ENCODE measurements at regions not wholly inside any gene's neighbourhood (a gene's known extent, or its start where the extent isn't known, plus 50 kb on each side); places are given as distances from the start of the nearest gene placed in this dataset.

GRCh38 chr14:32009221-32009975 is 67.7 kb upstream of the ARHGAP5 start:
- Mint-ChIP-seq H3K27me3 (ENCODE audit: low read depth) (no peaks in the 10 kb centered on the region), H3K4me1 (ENCODE audit: low read depth) (no peaks in the 10 kb centered on the region), H3K36me3 (ENCODE audit: low read depth) (no peaks in the 10 kb centered on the region), H3K27ac (no peak overlapping the region), H3K9me3 (no peaks in the 10 kb centered on the region), H3K4me3 (no peak overlapping the region)
- DNase-seq (ENCODE audit: low spot score), result no peak

GRCh38 chr14:32009976-32010581 is 67.0 kb upstream of the ARHGAP5 start:
- no peaks in the 10 kb centered on the region for H3K27me3 Mint-ChIP-seq (ENCODE audit: low read depth)
- no peaks in the 10 kb centered on the region for H3K4me1 Mint-ChIP-seq (ENCODE audit: low read depth)
- H3K9me3 Mint-ChIP-seq, result no peaks in the 10 kb centered on the region
- H3K36me3 Mint-ChIP-seq (ENCODE audit: low read depth), result no peaks in the 10 kb centered on the region
- no peak overlapping the region for H3K4me3 Mint-ChIP-seq
- no peak for DNase-seq (ENCODE audit: low spot score)
- no peak overlapping the region for H3K27ac Mint-ChIP-seq

GRCh38 chr14:32010604-32011125 is 66.4 kb upstream of the ARHGAP5 start:
- no peaks in the 10 kb centered on the region for H3K4me1 Mint-ChIP-seq (ENCODE audit: low read depth)
- H3K36me3 Mint-ChIP-seq (ENCODE audit: low read depth), result no peaks in the 10 kb centered on the region
- no peak overlapping the region for H3K27ac Mint-ChIP-seq

DNA sequence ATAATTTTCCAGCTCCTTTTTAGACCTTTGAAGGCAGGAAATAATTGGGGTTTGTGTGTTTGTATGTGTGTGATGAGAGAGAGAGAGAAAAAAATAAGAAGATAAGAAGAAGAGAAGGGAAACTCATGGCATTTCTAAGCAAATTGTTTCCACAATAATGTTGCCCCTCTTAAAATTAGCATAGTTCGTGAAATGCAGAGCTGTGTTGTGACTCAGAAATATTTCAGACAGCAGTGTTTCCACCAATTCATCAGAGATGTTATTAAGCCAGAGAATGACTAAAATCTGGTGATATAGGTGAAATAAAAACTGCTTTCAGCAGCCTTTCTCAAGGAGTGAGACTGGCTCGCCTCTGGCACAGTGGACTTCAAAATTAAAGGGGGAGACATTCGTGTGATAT is 65.9 kb upstream of the ARHGAP5 start:
- H3K4me3 Mint-ChIP-seq, result no peak overlapping the region
- no peak for DNase-seq (ENCODE audit: low spot score)
- H3K36me3 Mint-ChIP-seq (ENCODE audit: low read depth), result no peaks in the 10 kb centered on the region
- no peaks in the 10 kb centered on the region for H3K9me3 Mint-ChIP-seq
- H3K27ac Mint-ChIP-seq, result no peak overlapping the region
- no peaks in the 10 kb centered on the region for H3K27me3 Mint-ChIP-seq (ENCODE audit: low read depth)
- no peaks in the 10 kb centered on the region for H3K4me1 Mint-ChIP-seq (ENCODE audit: low read depth)

More at GRCh38 chr14:32010604-32011125, 66.4 kb upstream of the ARHGAP5 start:
- DNase-seq (ENCODE audit: low spot score), result no peak
- H3K9me3 Mint-ChIP-seq, result no peaks in the 10 kb centered on the region
- no peak overlapping the region for H3K4me3 Mint-ChIP-seq
- H3K27me3 Mint-ChIP-seq (ENCODE audit: low read depth), result no peaks in the 10 kb centered on the region

DNA sequence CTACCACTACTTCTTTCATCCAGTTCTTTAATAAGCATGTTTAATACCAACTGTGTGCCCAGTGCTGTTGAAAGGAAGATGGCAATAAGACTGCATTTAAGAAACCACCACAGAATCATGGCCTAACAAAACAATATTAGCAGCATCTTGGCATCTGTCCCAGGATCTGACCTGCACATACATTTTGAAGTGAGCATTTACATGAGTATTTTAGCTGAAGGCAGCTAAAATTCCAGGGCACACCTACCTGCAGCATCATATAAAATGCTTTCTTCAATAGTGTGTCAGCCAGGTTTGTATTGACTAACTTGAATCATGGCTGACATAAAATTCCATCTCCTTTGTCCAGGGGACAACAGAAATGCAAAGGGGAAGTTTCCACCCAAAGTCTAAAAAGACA is 65.0 kb upstream of the ARHGAP5 start:
- H3K9me3 Mint-ChIP-seq, result no peaks in the 10 kb centered on the region
- H3K36me3 Mint-ChIP-seq (ENCODE audit: low read depth), result no peaks in the 10 kb centered on the region
- DNase-seq (ENCODE audit: low spot score), result no peak
- no peak overlapping the region for H3K27ac Mint-ChIP-seq
- H3K27me3 Mint-ChIP-seq (ENCODE audit: low read depth), result no peaks in the 10 kb centered on the region
- no peaks in the 10 kb centered on the region for H3K4me1 Mint-ChIP-seq (ENCODE audit: low read depth)
- no peak overlapping the region for H3K4me3 Mint-ChIP-seq

GRCh38 chr14:32012571-32012970 is 64.5 kb upstream of the ARHGAP5 start:
- Mint-ChIP-seq H3K36me3 (ENCODE audit: low read depth) (no peaks in the 10 kb centered on the region), H3K27me3 (ENCODE audit: low read depth) (no peaks in the 10 kb centered on the region), H3K4me3 (no peak overlapping the region), H3K27ac (no peak overlapping the region), H3K4me1 (ENCODE audit: low read depth) (no peaks in the 10 kb centered on the region), H3K9me3 (no peaks in the 10 kb centered on the region)
- no peak for DNase-seq (ENCODE audit: low spot score)

GRCh38 chr14:32013083-32013482 is 64.0 kb upstream of the ARHGAP5 start:
- Mint-ChIP-seq H3K27ac (no peak overlapping the region), H3K36me3 (ENCODE audit: low read depth) (no peaks in the 10 kb centered on the region), H3K27me3 (ENCODE audit: low read depth) (no peaks in the 10 kb centered on the region), H3K9me3 (no peaks in the 10 kb centered on the region), H3K4me1 (ENCODE audit: low read depth) (no peaks in the 10 kb centered on the region), H3K4me3 (no peak overlapping the region)
- no peak for DNase-seq (ENCODE audit: low spot score)

DNA sequence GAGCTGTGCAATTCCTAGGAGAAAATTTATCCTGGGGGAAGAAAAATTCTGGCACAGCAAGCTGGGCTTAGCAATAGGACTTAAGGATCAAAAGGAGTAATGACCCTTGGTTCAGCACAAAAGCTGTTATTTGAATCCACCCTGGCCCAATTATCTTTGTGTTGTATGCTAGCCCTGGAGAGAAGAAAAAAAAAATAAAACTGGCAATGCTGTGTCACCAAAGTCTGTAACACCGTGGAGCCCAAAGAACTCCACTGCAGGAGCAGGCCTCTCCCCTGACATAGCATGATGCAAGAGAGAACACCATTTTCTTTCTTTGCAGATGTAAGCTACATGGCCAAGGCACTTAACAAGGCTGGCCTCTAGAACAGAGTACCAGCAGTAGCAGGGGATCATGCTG is 63.0 kb upstream of the ARHGAP5 start:
- Mint-ChIP-seq H3K27ac (no peak overlapping the region), H3K27me3 (ENCODE audit: low read depth) (peaks cover 2% of the 10 kb centered on the region), H3K36me3 (ENCODE audit: low read depth) (no peaks in the 10 kb centered on the region), H3K4me1 (ENCODE audit: low read depth) (no peaks in the 10 kb centered on the region), H3K9me3 (no peaks in the 10 kb centered on the region), H3K4me3 (no peak overlapping the region)
- DNase-seq (ENCODE audit: low spot score), result no peak

- Mint-ChIP-seq H3K4me3 (no peak overlapping the region), H3K36me3 (ENCODE audit: low read depth) (no peaks in the 10 kb centered on the region), H3K9me3 (no peaks in the 10 kb centered on the region), H3K27ac (no peak overlapping the region), H3K4me1 (ENCODE audit: low read depth) (no peaks in the 10 kb centered on the region), H3K27me3 (ENCODE audit: low read depth) (peaks cover 2% of the 10 kb centered on the region)
- DNase-seq (ENCODE audit: low spot score), result no peak
Observed at GRCh38 chr14:32014498-32014897, 62.6 kb upstream of the ARHGAP5 start.

GRCh38 chr14:32015166-32015565 is 61.9 kb upstream of the ARHGAP5 start:
- Mint-ChIP-seq H3K9me3 (no peaks in the 10 kb centered on the region), H3K4me1 (ENCODE audit: low read depth) (no peaks in the 10 kb centered on the region), H3K4me3 (no peak overlapping the region), H3K36me3 (ENCODE audit: low read depth) (no peaks in the 10 kb centered on the region), H3K27me3 (ENCODE audit: low read depth) (peaks cover 2% of the 10 kb centered on the region), H3K27ac (no peak overlapping the region)
- no peak for DNase-seq (ENCODE audit: low spot score)

GRCh38 chr14:32017587-32017986 is 59.5 kb upstream of the ARHGAP5 start:
- peaks cover 2% of the 10 kb centered on the region for H3K27me3 Mint-ChIP-seq (ENCODE audit: low read depth)
- no peak for DNase-seq (ENCODE audit: low spot score)
- H3K27ac Mint-ChIP-seq, result no peak overlapping the region
- no peak overlapping the region for H3K4me3 Mint-ChIP-seq
- H3K4me1 Mint-ChIP-seq (ENCODE audit: low read depth), result no peaks in the 10 kb centered on the region
- no peaks in the 10 kb centered on the region for H3K36me3 Mint-ChIP-seq (ENCODE audit: low read depth)
- H3K9me3 Mint-ChIP-seq, result no peaks in the 10 kb centered on the region

DNA sequence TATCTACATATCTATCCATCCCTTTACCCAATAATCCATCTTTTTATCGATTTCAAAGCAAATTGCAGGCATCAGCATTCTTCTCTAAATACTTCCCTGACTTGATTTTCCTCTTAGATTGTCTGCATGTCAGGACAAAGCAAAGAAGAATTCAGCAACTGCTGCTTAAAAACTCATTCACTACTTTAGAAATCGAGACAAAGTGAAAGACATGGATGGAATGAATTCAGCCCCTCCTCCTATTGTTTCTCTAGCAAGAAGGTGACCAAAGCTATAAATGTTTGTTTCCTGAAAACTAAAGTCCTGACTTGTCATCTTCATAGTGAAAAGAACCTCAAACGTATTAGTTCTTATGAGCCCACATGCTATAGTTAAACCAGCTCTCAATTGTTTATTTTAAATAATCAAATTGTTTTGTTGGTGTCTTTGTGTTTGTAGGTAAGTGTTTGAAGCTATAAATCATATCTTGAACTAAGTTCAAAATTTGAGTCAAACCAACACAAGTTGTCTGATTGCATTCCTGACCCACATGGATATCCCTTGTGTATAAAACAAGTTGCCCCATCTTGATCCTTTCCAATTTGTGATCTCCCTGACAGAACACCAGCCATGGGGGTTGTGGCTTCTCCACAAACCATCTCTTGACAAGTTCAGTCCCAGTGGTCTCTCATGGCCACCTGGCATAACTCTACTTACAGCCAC is 58.6 kb upstream of the ARHGAP5 start:
- no peak overlapping the region for H3K27ac Mint-ChIP-seq
- H3K9me3 Mint-ChIP-seq, result no peaks in the 10 kb centered on the region
- no peaks in the 10 kb centered on the region for H3K36me3 Mint-ChIP-seq (ENCODE audit: low read depth)
- H3K4me3 Mint-ChIP-seq, result no peak overlapping the region
- no peak for DNase-seq (ENCODE audit: low spot score)
- peaks cover 2% of the 10 kb centered on the region for H3K27me3 Mint-ChIP-seq (ENCODE audit: low read depth)
- H3K4me1 Mint-ChIP-seq (ENCODE audit: low read depth), result no peaks in the 10 kb centered on the region

- Mint-ChIP-seq H3K4me1 (ENCODE audit: low read depth) (no peaks in the 10 kb centered on the region), H3K9me3 (no peaks in the 10 kb centered on the region), H3K27ac (no peak overlapping the region), H3K36me3 (ENCODE audit: low read depth) (no peaks in the 10 kb centered on the region), H3K4me3 (no peak overlapping the region), H3K27me3 (ENCODE audit: low read depth) (peaks cover 2% of the 10 kb centered on the region)
- DNase-seq (ENCODE audit: low spot score), result no peak
Observed at GRCh38 chr14:32019276-32019675, 57.8 kb upstream of the ARHGAP5 start.

DNA sequence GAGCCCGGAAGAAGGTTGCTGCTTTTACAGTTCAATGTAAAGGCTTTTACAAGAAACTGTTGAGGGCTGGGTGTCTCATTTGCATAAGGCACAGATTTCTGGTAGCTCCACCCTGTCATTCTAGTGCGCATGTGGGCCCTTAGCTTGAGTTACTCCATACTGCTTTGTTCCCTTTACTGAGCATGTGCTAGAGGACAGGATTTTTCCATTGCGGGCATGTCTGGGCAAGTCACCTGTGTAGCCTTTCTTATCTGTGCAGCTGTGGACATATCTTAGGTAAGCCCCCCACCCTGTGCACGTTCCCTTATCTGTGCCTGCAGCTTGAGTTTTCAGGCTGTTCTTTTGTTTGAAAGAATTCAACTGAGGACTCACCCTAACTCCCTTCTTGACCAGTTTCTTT is 56.2 kb upstream of the ARHGAP5 start:
- H3K27me3 Mint-ChIP-seq (ENCODE audit: low read depth), result peaks cover 2% of the 10 kb centered on the region
- no peaks in the 10 kb centered on the region for H3K4me1 Mint-ChIP-seq (ENCODE audit: low read depth)
- DNase-seq (ENCODE audit: low spot score), result no peak
- H3K36me3 Mint-ChIP-seq (ENCODE audit: low read depth), result no peaks in the 10 kb centered on the region
- H3K27ac Mint-ChIP-seq, result no peak overlapping the region
- H3K9me3 Mint-ChIP-seq, result no peaks in the 10 kb centered on the region
- no peak overlapping the region for H3K4me3 Mint-ChIP-seq
